Keratinocyte (primary cell): ENCODE measurements at regions not wholly inside any gene's neighbourhood (a gene's known extent, or its start where the extent isn't known, plus 50 kb on each side); places are given as distances from the start of the nearest gene placed in this dataset.

Experiments used
- CTCF ChIP-seq, 3 experiments: IDR thresholded peaks in 1 of 3; conservative IDR thresholded peaks in 1 of 3; optimal IDR thresholded peaks in 1 of 3; 2 replicates in 2 of 3; 3 replicates in 1 of 3; pipeline versions ENCODE3 to v1.5.1; 2011; ENCODE audit warnings: low read length in 3 of 3, mild to moderate bottlenecking in 3 of 3, moderate library complexity in 2 of 3, control low read depth in 1 of 3, inconsistent platforms in 1 of 3; ENCODE audit not compliant: insufficient read depth in 2 of 3; ENCODE audit errors: extremely low read depth in 1 of 3
- EZH2 ChIP-seq: IDR thresholded peaks from one replicate; pipeline ENCODE4 v1.6.1; 2012; ENCODE audit warnings: inconsistent platforms, mild to moderate bottlenecking, low read length, moderate library complexity

- TF ChIP-seq CTCF (optimal IDR thresholded peaks at IDR 0.05 in 1 of 3, IDR thresholded peaks at IDR 0.05 in 1 of 3, conservative IDR thresholded peaks at IDR 0.05 in 1 of 3; ENCODE audit: extremely low read depth in 1 of 3, insufficient read depth in 2 of 3, low read length in 3 of 3): no peak
- TF ChIP-seq EZH2: no peak
These were observed 192.5 kb downstream of the RSL24D1 start for GRCh38 chr15:55003965-55004873.
